H9 (cell line): ENCODE measurements at regions not wholly inside any gene's neighbourhood (a gene's known extent, or its start where the extent isn't known, plus 50 kb on each side); places are given as distances from the start of the nearest gene placed in this dataset.

ENCODE experiments used
- DNase-seq: peaks from one replicate; pipeline ENCODE4 v3.0.0-alpha.2; 2017
- H2AFZ ChIP-seq: one replicate; pipeline ENCODE4 v1.6.1; 2013; ENCODE audit warnings: mild to moderate bottlenecking, low read length, control low read depth, moderate library complexity
- H2AK5ac ChIP-seq: 2 replicates; pipeline ENCODE4 v1.6.1; 2013; ENCODE audit warnings: low read length, control low read depth, mixed read lengths; ENCODE audit not compliant: insufficient read length
- H2BK120ac ChIP-seq: one replicate; pipeline ENCODE4 v1.6.1; 2013; ENCODE audit warnings: low read depth, mild to moderate bottlenecking, low read length, control low read depth, inconsistent platforms; ENCODE audit not compliant: poor library complexity, severe bottlenecking
- H2BK12ac ChIP-seq: 2 replicates; pipeline ENCODE4 v1.6.1; 2013; ENCODE audit warnings: low read length, control low read depth, mixed read lengths, low read depth; ENCODE audit not compliant: insufficient read length
- H2BK15ac ChIP-seq: 2 replicates; pipeline ENCODE4 v1.6.1; 2013; ENCODE audit warnings: low read depth, low read length, control low read depth
- H2BK20ac ChIP-seq: one replicate; pipeline ENCODE4 v1.6.1; 2013; ENCODE audit warnings: low read depth, mild to moderate bottlenecking, low read length, control low read depth, inconsistent platforms; ENCODE audit not compliant: poor library complexity, severe bottlenecking
- H2BK5ac ChIP-seq: 2 replicates; pipeline ENCODE4 v1.6.1; 2013; ENCODE audit warnings: low read length, control low read depth, mixed read lengths; ENCODE audit not compliant: insufficient read length
- H3K14ac ChIP-seq: 2 replicates; pipeline ENCODE4 v1.6.1; 2013; ENCODE audit warnings: low read length, control low read depth; ENCODE audit not compliant: insufficient read depth
- H3K18ac ChIP-seq: 2 replicates; pipeline ENCODE4 v1.6.1; 2013; ENCODE audit warnings: low read depth, mild to moderate bottlenecking, mixed read lengths, low read length, control low read depth; ENCODE audit not compliant: insufficient read length
- H3K23ac ChIP-seq: 2 replicates; pipeline ENCODE4 v1.6.1; 2013; ENCODE audit warnings: low read length, control low read depth, mixed read lengths, low read depth; ENCODE audit not compliant: insufficient read length
- H3K23me2 ChIP-seq: 2 replicates; pipeline ENCODE4 v1.6.1; 2013; ENCODE audit warnings: low read depth, mild to moderate bottlenecking, mixed read lengths, low read length, control low read depth; ENCODE audit not compliant: insufficient read length, poor library complexity, severe bottlenecking
- H3K27ac ChIP-seq: 2 replicates; pipeline ENCODE4 v1.5.1; 2013; ENCODE audit warnings: low read length, control low read depth, mixed read lengths, low read depth; ENCODE audit not compliant: insufficient read length
- H3K27me3 ChIP-seq: 2 replicates; pipeline ENCODE4 v1.6.1; 2013; ENCODE audit warnings: low read length, control low read depth, inconsistent platforms; ENCODE audit not compliant: insufficient read depth
- H3K4ac ChIP-seq: 2 replicates; pipeline ENCODE4 v1.6.1; 2013; ENCODE audit warnings: low read depth, mild to moderate bottlenecking, control low read depth, inconsistent platforms, low read length, moderate library complexity
- H3K4me1 ChIP-seq: 2 replicates; pipeline ENCODE4 v1.6.1; 2013; ENCODE audit warnings: low read length, control low read depth, inconsistent platforms; ENCODE audit not compliant: insufficient read depth
- H3K4me2 ChIP-seq: 2 replicates; pipeline ENCODE4 v1.6.1; 2013; ENCODE audit warnings: low read length, control low read depth, mixed read lengths; ENCODE audit not compliant: insufficient read length, insufficient read depth
- H3K56ac ChIP-seq: 2 replicates; pipeline ENCODE4 v1.6.1; 2013; ENCODE audit warnings: low read depth, mild to moderate bottlenecking, mixed read lengths, low read length, control low read depth; ENCODE audit not compliant: insufficient read length
- H3K79me1 ChIP-seq: 2 replicates; pipeline ENCODE4 v1.6.1; 2013; ENCODE audit warnings: low read depth, mild to moderate bottlenecking, moderate library complexity, low read length, control low read depth, inconsistent platforms; ENCODE audit not compliant: insufficient read depth, poor library complexity, severe bottlenecking
- H3K79me2 ChIP-seq: 2 replicates; pipeline ENCODE4 v1.6.1; 2013; ENCODE audit warnings: low read length, control low read depth, inconsistent platforms; ENCODE audit not compliant: insufficient read depth
- H3K9ac ChIP-seq: 2 replicates; pipeline ENCODE4 v1.6.1; 2013; ENCODE audit warnings: low read length, control low read depth, mixed read lengths; ENCODE audit not compliant: insufficient read length; ENCODE audit errors: extremely low read depth
- H3K9me3 ChIP-seq: one replicate; pipeline ENCODE4 v1.6.1; 2013; ENCODE audit warnings: low read depth, low read length, inconsistent platforms; ENCODE audit not compliant: control insufficient read depth
- H3T11ph ChIP-seq: one replicate; pipeline ENCODE4 v1.6.1; 2013; ENCODE audit warnings: mild to moderate bottlenecking, low read length, control low read depth, inconsistent platforms
- H4K20me1 ChIP-seq: one replicate; pipeline ENCODE4 v1.6.1; 2013; ENCODE audit not compliant: control insufficient read depth, insufficient read length, insufficient read depth
- H4K5ac ChIP-seq: 2 replicates; pipeline ENCODE4 v1.6.1; 2013; ENCODE audit warnings: low read depth, mild to moderate bottlenecking, mixed read lengths, low read length, control low read depth; ENCODE audit not compliant: insufficient read length
- H4K8ac ChIP-seq: replicated peaks from 2 replicates; pipeline ENCODE4 v1.6.1; 2013; ENCODE audit warnings: low read length, control low read depth, mixed read lengths, low read depth; ENCODE audit not compliant: insufficient read length
- H4K91ac ChIP-seq: 2 replicates; pipeline ENCODE4 v1.6.1; 2013; ENCODE audit warnings: low read depth, mild to moderate bottlenecking, moderate library complexity, mixed read lengths, low read length, control low read depth; ENCODE audit not compliant: insufficient read length
- H3K27ac Mint-ChIP-seq, 3 experiments: 2 replicates in 2 of 3; 3 replicates in 1 of 3; pipeline ENCODE4 v1.8.0; 2020 to 2021; ENCODE audit warnings: mixed read lengths in 3 of 3, mild to moderate bottlenecking in 1 of 3, moderate library complexity in 1 of 3
- H3K27me3 Mint-ChIP-seq: 2 replicates; pipeline ENCODE4 v1.8.0; 2021; ENCODE audit warnings: low read depth, mild to moderate bottlenecking, moderate library complexity, mixed read lengths
- H3K36me3 Mint-ChIP-seq, 3 experiments: 2 replicates in 2 of 3; 3 replicates in 1 of 3; pipeline ENCODE4 v1.8.0; 2020 to 2021; ENCODE audit warnings: low read depth in 3 of 3, mixed read lengths in 3 of 3; ENCODE audit not compliant: insufficient read depth in 1 of 3
- H3K4me1 Mint-ChIP-seq, 2 experiments: 2 replicates each; pipeline ENCODE4 v1.8.0; 2020; ENCODE audit warnings: mixed read lengths in 2 of 2
- H3K4me3 Mint-ChIP-seq, 2 experiments: 2 replicates in 1 of 2; 3 replicates in 1 of 2; pipeline ENCODE4 v1.8.0; 2020 to 2021; ENCODE audit warnings: mild to moderate bottlenecking in 2 of 2, mixed read lengths in 2 of 2, moderate library complexity in 1 of 2
- H3K9me3 Mint-ChIP-seq, 2 experiments: 2 replicates in 1 of 2; 3 replicates in 1 of 2; pipeline ENCODE4 v1.8.0; 2020; ENCODE audit warnings: mild to moderate bottlenecking in 2 of 2, mixed read lengths in 2 of 2, moderate library complexity in 1 of 2
- CTCF ChIP-seq: fragments of 200-600 bp; sonication (generic); conservative IDR thresholded peaks from 3 replicates; pipeline ENCODE4 v1.8.0; 2021; ENCODE audit warnings: antibody characterized with exemption, mild to moderate bottlenecking
- WGBS: extraction: QIAGEN DNeasy Blood & Tissue Kit; methylation state at CpG from one replicate; pipeline ENCODE4 v1.1.7; 2013; ENCODE audit warnings: missing lambda C conversion rate, low lambda C conversion rate, mixed read lengths; ENCODE audit not compliant: insufficient read length; ENCODE audit errors: extremely low coverage; 5-methylcytosine and 5-hydroxymethylcytosine counted together

GRCh38 chr11:116262370-116262769 is 510.4 kb downstream of the BUD13 start:
- Histone ChIP-seq H3K4ac (no peak overlapping the region), H3K23me2 (no peaks in the 10 kb centered on the region), H3K79me2 (no peaks in the 10 kb centered on the region), H3K9me3 (no peaks in the 10 kb centered on the region), H3K14ac (0 out of 2 replicates have a peak overlapping the region, but pooled peaks have one; percentile 25), H3K56ac (no peak overlapping the region), H2BK15ac (no peak overlapping the region), H4K8ac (no peak overlapping the region), H4K5ac (no peak overlapping the region), H3K23ac (no peak overlapping the region), H3K27ac (no peak overlapping the region), H3K79me1 (no peaks in the 10 kb centered on the region), H4K20me1 (no peaks in the 10 kb centered on the region), H3K9ac (no peak overlapping the region), H3K27me3 (no peaks in the 10 kb centered on the region), H2BK20ac (no peak overlapping the region), H2AK5ac (no peak overlapping the region), H2BK12ac (no peak overlapping the region), H2AFZ (no peak overlapping the region), H3K4me1 (peaks cover 6% of the 10 kb centered on the region; the same call in 1 of the 2 replicates), H3K4me2 (no peak overlapping the region), H3K18ac (no peak overlapping the region), H4K91ac (no peak overlapping the region), H2BK5ac (no peak overlapping the region), H3T11ph (no peak overlapping the region), H2BK120ac (no peak overlapping the region)
- H3K4me1 Mint-ChIP-seq: peaks cover 18 to 23% of the 10 kb centered on the region in 2 experiments
- WGBS: no CpG with 5 or more reads among the region's 1 CpG
- DNase-seq: no peak
- H3K27me3 Mint-ChIP-seq: peaks cover 10% of the 10 kb centered on the region
- no peak overlapping the region for H3K27ac Mint-ChIP-seq
- H3K36me3 Mint-ChIP-seq: peaks cover 0 to 2% (median 0%) of the 10 kb centered on the region in 3 experiments; a peak in 2 of 7 replicates
- no peak overlapping the region for H3K4me3 Mint-ChIP-seq
- no peak for TF ChIP-seq CTCF
- no peaks in the 10 kb centered on the region for H3K9me3 Mint-ChIP-seq
